HepG2 (cell line): ENCODE measurements at regions not wholly inside any gene's neighbourhood (a gene's known extent, or its start where the extent isn't known, plus 50 kb on each side); places are given as distances from the start of the nearest gene placed in this dataset.

Experiments
- ATAC-seq: fragments of 200-7000 bp; cut with Tn5 transposase; 3 replicates; pipeline ENCODE4 v1.9.1; 2020; ENCODE audit warnings: mild to moderate bottlenecking, moderate library complexity
- BruUV-seq: library from RNA; stranded (reverse); fragments of 400-500 nt; replicated peaks from 2 replicates; lab custom pipeline; 2021; lab: Mats Ljungman, UMichigan
- CTCF ChIA-PET: fragments of 300-600 bp; formaldehyde crosslinking; extraction: SDS; loops from one replicate; lab custom pipeline; 2021; ENCODE audit warnings: low total read pairs, inconsistent platforms, low intra/inter-chr PET ratio; lab: Yijun Ruan, JAX
- POLR2A ChIA-PET: fragments of 350-600 bp; sonication (Branson Sonifier 250); formaldehyde crosslinking; loops from one replicate; lab custom pipeline; 2020; ENCODE audit warnings: antibody characterized with exemption, inconsistent platforms; lab: Yijun Ruan, JAX
- DNase-seq: peaks from one replicate; pipeline ENCODE4 v3.0.0-alpha.2; 2015; ENCODE audit warnings: low spot score
- FAIRE-seq: peaks from 3 replicates; lab custom pipeline; 2011; peaks lifted over from hg19 to GRCh38; lab: Jason Lieb, UNC
- H2AFZ ChIP-seq: one replicate; pipeline ENCODE4 v1.6.1; 2011; ENCODE audit warnings: low read length, inconsistent platforms
- H3K27ac ChIP-seq: fragments of 300-600 bp; 3 replicates; pipeline ENCODE4 v1.8.0; 2011; ENCODE audit warnings: mixed run types, mild to moderate bottlenecking, mixed read lengths, low read length, inconsistent platforms; ENCODE audit not compliant: insufficient read depth; ENCODE audit errors: extremely low read length
- H3K27me3 ChIP-seq, 2 experiments: fragments of 200-600 bp in 1 of 2; 2 replicates in 1 of 2; 3 replicates in 1 of 2; pipeline versions ENCODE4 v1.6.0 to v1.8.0; 2011; ENCODE audit warnings: low read length in 2 of 2, mild to moderate bottlenecking in 2 of 2, moderate library complexity in 2 of 2, inconsistent platforms in 1 of 2; ENCODE audit not compliant: insufficient read depth in 2 of 2, control insufficient read depth in 1 of 2
- H3K36me3 ChIP-seq, 2 experiments: fragments of 200-600 bp in 1 of 2; replicated peaks in 1 of 2; 2 replicates in 1 of 2; 3 replicates in 1 of 2; pipeline versions ENCODE4 v1.5.1 to v1.8.0; 2011; ENCODE audit warnings: low read length in 2 of 2, inconsistent platforms in 1 of 2; ENCODE audit not compliant: insufficient read depth in 2 of 2, control insufficient read depth in 1 of 2
- H3K4me1 ChIP-seq: 2 replicates; pipeline ENCODE4 v1.5.1; 2012; ENCODE audit warnings: low read length, inconsistent platforms; ENCODE audit not compliant: insufficient read depth
- H3K4me2 ChIP-seq: 2 replicates; pipeline ENCODE4 v1.6.0; 2011; ENCODE audit warnings: low read depth, low read length, inconsistent platforms
- H3K4me3 ChIP-seq, 3 experiments: fragments of 200-600 bp in 1 of 3; sonication (generic), shearing (Covaris generic) in 1 of 3; replicated peaks in 1 of 3; 2 replicates each; pipeline ENCODE4 v1.5.1; 2011 to 2016; ENCODE audit warnings: low read length in 3 of 3, inconsistent platforms in 2 of 3, low read depth in 2 of 3, mild to moderate bottlenecking in 2 of 3, control low read depth in 1 of 3, mixed read lengths in 1 of 3; ENCODE audit not compliant: insufficient read depth in 1 of 3
- H3K79me2 ChIP-seq: one replicate; pipeline ENCODE4 v1.6.1; 2011; ENCODE audit warnings: low read length, inconsistent platforms; ENCODE audit not compliant: insufficient read depth
- H3K9ac ChIP-seq: 2 replicates; pipeline ENCODE4 v1.6.0; 2011; ENCODE audit warnings: mild to moderate bottlenecking, low read depth, low read length, inconsistent platforms; ENCODE audit not compliant: insufficient read depth
- H3K9me3 ChIP-seq: 2 replicates; pipeline ENCODE4 v1.5.1; 2012; ENCODE audit warnings: mild to moderate bottlenecking, low read length
- H4K20me1 ChIP-seq: 2 replicates; pipeline ENCODE4 v1.6.0; 2011; ENCODE audit warnings: inconsistent platforms, mild to moderate bottlenecking, low read length, moderate library complexity; ENCODE audit not compliant: insufficient read depth
- ARID5B ChIP-seq: IDR thresholded peaks from 2 replicates; pipeline ENCODE4 v1.4.0; 2020; ENCODE audit warnings: mild to moderate bottlenecking, missing genetic modification reagents
- ZNF235 ChIP-seq: sonication (generic); formaldehyde crosslinking; IDR thresholded peaks from 2 replicates; pipeline ENCODE4 v1.8.1; 2023; ENCODE audit warnings: mild to moderate bottlenecking, missing genetic modification reagents, borderline replicate concordance
- ZNF558 ChIP-seq: sonication (generic); formaldehyde crosslinking; IDR thresholded peaks from 2 replicates; pipeline ENCODE4 v1.9.0; 2022; ENCODE audit warnings: mild to moderate bottlenecking, missing genetic modification reagents, borderline replicate concordance
- ZNF776 ChIP-seq: sonication (generic); formaldehyde crosslinking; IDR thresholded peaks from 2 replicates; pipeline ENCODE4 v1.4.0; 2020; ENCODE audit warnings: mild to moderate bottlenecking, missing genetic modification reagents
- ZSCAN30 ChIP-seq: sonication (generic); formaldehyde crosslinking; IDR thresholded peaks from 2 replicates; pipeline ENCODE4 v1.5.0; 2020; ENCODE audit warnings: mild to moderate bottlenecking, missing genetic modification reagents
- WGBS: methylation state at CpG from one replicate; pipeline ENCODE4 v1.1.6; 2017; ENCODE audit warnings: low lambda C conversion rate; 5-methylcytosine and 5-hydroxymethylcytosine counted together
- in situ Hi-C: cut with HindIII; loops from 2 replicates; pipeline ENCODE4 v1.10.0; 2017; ENCODE audit warnings: low pct_unique_long_range_greater_than_20kb; ENCODE audit not compliant: extremely low pct_ligation_motif_present
- intact Hi-C: fragments of 100-400 bp; cut with micrococcal nuclease; formaldehyde crosslinking; loops from one replicate; pipeline ENCODE4 v1.10.0; 2022; ENCODE audit not compliant: unreplicated experiment
- TF ChIP-seq, protein P1 (sequence below): sonication (generic); formaldehyde crosslinking; IDR thresholded peaks from 2 replicates; pipeline ENCODE4 v1.4.0; 2020; ENCODE audit warnings: missing genetic modification reagents
- TF ChIP-seq, protein P2 (sequence below): sonication (generic); formaldehyde crosslinking; IDR thresholded peaks from 2 replicates; pipeline ENCODE4 v1.4.0; 2020; ENCODE audit warnings: missing genetic modification reagents
- TF ChIP-seq, protein P3 (sequence below): sonication (generic); formaldehyde crosslinking; IDR thresholded peaks from 2 replicates; pipeline ENCODE4 v1.4.0; 2020; ENCODE audit warnings: missing genetic modification reagents, borderline replicate concordance

- TF ChIP-seq, protein P1, sequence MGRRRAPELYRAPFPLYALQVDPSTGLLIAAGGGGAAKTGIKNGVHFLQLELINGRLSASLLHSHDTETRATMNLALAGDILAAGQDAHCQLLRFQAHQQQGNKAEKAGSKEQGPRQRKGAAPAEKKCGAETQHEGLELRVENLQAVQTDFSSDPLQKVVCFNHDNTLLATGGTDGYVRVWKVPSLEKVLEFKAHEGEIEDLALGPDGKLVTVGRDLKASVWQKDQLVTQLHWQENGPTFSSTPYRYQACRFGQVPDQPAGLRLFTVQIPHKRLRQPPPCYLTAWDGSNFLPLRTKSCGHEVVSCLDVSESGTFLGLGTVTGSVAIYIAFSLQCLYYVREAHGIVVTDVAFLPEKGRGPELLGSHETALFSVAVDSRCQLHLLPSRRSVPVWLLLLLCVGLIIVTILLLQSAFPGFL, result no peak
- TF ChIP-seq ZNF776 (CRISPR knock-in tag), result no peak
- TF ChIP-seq ZSCAN30, result no peak
- TF ChIP-seq, protein P2, sequence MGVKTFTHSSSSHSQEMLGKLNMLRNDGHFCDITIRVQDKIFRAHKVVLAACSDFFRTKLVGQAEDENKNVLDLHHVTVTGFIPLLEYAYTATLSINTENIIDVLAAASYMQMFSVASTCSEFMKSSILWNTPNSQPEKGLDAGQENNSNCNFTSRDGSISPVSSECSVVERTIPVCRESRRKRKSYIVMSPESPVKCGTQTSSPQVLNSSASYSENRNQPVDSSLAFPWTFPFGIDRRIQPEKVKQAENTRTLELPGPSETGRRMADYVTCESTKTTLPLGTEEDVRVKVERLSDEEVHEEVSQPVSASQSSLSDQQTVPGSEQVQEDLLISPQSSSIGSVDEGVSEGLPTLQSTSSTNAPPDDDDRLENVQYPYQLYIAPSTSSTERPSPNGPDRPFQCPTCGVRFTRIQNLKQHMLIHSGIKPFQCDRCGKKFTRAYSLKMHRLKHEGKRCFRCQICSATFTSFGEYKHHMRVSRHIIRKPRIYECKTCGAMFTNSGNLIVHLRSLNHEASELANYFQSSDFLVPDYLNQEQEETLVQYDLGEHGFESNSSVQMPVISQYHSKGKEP (CRISPR knock-in tag), result no peak
Measured at GRCh38 chr3:101117980-101118379, 124.8 kb upstream of the ABI3BP start (continued).

DNA sequence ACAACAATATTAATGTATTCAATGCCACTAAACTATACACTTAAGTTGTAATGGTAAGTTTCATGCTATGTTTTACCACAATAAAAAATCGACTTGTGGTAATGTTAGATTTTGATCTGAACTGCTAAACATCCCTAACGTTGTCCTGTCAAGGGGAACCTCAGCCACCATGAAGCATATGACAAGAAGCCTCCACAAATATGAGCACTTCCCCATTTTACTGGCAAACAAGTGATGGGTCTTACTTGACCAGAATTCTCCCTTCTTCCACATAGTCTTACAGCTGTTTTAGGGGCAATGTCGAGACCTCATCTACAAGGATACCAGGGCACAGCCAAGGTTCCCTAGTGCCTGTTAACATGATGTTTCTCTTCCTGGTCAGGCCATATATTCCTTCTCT lies 124.2 kb upstream of the ABI3BP start:
- FAIRE-seq (no peak), ATAC-seq (no peak)
- Histone ChIP-seq H3K27ac (no peak overlapping the region), H3K4me2 (no peak overlapping the region), H4K20me1 (no peaks in the 10 kb centered on the region), H3K27me3 (no peaks in the 10 kb centered on the region), H2AFZ (no peak overlapping the region), H3K9ac (no peak overlapping the region), H3K9me3 (no peaks in the 10 kb centered on the region), H3K79me2 (no peaks in the 10 kb centered on the region), H3K4me3 (no peak overlapping the region), H3K36me3 (no peaks in the 10 kb centered on the region), H3K4me1 (no peaks in the 10 kb centered on the region)
- POLR2A ChIA-PET, result no interaction called here
- WGBS, result 0% methylated on average over 3 of the region's 3 CpGs
- no TSS peak for BruUV-seq
- intact Hi-C loops, result no loop called here
- in situ Hi-C loops, result no loop called here
- CTCF ChIA-PET, result no interaction called here
- TF ChIP-seq ZNF558 (no peak), ZNF235 (CRISPR knock-in tag) (no peak), ARID5B (CRISPR knock-in tag) (no peak)
- TF ChIP-seq, protein P3, sequence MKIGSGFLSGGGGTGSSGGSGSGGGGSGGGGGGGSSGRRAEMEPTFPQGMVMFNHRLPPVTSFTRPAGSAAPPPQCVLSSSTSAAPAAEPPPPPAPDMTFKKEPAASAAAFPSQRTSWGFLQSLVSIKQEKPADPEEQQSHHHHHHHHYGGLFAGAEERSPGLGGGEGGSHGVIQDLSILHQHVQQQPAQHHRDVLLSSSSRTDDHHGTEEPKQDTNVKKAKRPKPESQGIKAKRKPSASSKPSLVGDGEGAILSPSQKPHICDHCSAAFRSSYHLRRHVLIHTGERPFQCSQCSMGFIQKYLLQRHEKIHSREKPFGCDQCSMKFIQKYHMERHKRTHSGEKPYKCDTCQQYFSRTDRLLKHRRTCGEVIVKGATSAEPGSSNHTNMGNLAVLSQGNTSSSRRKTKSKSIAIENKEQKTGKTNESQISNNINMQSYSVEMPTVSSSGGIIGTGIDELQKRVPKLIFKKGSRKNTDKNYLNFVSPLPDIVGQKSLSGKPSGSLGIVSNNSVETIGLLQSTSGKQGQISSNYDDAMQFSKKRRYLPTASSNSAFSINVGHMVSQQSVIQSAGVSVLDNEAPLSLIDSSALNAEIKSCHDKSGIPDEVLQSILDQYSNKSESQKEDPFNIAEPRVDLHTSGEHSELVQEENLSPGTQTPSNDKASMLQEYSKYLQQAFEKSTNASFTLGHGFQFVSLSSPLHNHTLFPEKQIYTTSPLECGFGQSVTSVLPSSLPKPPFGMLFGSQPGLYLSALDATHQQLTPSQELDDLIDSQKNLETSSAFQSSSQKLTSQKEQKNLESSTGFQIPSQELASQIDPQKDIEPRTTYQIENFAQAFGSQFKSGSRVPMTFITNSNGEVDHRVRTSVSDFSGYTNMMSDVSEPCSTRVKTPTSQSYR (CRISPR knock-in tag), result no peak
- TF ChIP-seq, all 625 proteins: peak for 0
- no peak for DNase-seq
